ENCODE measurements at regions not wholly inside any gene's neighbourhood (a gene's known extent, or its start where the extent isn't known, plus 50 kb on each side); places are given as distances from the start of the nearest gene placed in this dataset.

DNA sequence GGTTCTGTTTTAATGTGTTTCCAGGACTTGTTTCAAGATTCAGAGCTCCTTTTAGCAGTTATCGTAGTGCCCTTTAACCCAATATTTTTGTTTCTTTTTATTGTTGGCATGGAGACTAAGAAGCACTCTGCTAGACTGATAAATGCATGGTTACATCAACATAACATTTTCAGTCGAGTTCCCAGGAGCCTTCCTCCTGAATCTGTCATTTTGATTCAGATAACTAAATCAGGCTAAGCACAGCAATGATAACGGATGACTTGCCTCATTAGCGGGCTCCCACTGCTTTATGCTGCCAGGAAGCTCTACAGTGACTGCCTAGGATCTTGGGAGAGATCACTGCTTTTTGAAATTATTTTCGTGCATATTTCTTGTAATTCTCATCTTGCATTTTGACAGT, 772.8 kb upstream of the GJE1 start:
- DNase-seq = no peak

DNA sequence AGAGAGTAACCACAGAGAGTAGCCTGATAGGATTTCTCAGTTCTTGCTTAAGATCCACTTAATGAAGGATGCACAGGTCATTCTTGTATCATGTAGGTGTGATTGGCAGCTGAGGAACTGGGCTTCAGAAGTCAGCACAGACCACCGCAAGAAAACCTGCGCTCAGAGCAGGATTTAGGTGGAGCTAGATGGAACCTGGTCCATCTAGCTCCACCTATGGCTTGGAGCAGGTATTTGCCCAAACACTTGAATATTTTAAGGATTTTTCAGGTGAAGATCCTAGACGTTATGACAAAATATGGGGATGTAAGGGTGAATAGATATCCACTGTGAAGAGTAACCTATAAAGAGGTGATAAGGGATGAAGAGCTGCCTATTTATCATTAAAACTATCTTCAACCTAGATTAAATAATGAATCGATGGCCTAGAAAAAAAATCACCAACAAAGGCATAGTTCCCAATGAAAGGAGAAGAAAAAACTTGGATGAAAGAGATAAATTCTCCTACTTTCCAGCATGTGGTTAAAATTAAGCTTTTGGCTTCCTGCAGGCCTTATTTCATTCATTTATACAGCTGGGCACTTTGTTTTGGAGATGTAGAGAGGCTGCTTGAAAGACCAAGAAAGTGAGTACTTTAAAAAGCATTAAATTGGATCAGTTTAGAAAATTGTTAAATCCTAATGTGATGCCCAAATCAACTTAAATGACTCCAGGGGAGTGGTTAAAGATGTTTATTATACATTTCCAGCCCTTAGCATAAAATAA, 778.4 kb upstream of the GJE1 start:
- no peak for DNase-seq

DNA sequence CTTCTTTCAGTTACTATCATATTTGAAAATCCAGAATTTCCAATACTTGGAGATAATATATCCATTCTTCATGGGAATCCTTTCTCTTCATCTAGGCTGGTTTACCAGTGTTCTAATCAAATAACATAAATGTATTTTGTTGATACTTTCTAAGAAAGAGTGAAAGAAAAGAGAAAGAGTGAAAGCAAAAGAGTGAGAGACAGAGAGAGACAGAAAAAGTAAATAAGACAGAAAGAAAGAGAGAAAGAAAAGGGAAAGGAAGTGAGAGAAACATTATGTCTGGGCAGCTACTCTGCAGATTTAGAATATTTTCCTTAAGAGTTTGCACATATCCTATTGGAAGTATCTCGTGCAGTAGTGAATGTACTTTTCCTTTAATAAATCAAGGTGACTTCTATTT, 781.0 kb upstream of the GJE1 start:
- no peak for DNase-seq

DNA sequence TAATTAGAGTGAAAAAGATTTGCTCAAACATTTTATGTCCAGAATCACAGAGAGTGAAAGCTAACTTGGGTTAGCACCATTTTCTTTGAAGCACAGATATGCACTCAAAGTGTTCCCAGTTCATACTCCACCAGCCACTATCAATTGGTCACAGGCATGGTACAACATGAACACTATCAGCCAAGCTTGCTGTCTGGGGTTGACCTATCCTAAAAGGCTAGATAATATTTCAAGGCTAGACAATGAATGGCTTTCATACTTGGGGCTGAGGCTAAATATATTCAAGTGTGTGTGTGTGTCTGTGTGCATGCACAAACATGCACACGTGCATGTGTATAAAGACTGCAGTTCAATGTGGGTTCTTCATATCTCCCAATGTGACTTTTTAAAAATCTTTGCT, 783.0 kb upstream of the GJE1 start:
- DNase-seq = no peak

DNA sequence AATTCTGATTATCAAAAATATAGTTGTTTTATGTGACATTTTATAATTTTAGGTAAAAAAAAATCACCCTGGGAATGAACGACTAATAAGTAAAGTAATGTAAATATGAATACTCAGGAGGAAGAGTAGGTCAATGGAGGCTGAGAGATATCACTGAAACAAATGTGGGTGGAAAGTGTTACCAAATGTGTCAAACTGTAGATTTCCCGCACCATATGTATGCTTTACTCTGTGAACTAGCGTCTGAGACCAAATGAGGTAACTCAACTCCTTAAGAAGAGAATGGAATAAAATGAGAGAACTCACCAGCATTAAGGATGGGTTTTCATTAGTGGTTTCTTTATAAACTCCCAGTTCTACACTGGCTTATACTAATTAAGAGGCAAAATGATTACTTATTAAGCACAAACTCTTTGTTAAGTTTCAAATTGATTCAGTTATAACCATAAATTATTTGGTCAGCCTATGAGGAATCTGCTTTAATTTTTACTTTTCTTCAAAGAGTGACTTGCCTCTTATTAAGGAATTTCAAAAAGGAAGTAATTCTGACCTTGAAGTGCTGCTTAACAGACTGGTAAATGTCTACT, 784.7 kb upstream of the GJE1 start:
- no peak for DNase-seq

DNA sequence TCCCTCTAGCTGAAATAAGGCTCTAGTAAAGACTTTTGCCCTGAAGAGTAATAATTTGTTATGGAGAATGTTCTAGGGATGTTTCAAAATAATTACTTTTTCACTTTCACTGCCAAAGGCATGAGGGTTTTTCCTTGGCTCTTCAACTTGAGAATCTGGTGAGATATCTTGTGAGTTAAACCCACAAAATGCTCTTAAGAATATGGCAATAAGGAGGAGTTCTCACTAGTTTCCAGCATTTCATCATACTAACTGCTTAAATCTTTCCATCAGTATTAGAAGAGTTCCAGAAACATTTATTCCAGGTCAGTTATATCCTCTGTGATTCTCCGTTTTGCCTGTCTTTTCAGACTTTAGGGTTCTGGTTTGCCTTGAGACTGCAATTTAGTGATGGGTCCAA, 785.6 kb upstream of the GJE1 start:
- no peak for DNase-seq

DNA sequence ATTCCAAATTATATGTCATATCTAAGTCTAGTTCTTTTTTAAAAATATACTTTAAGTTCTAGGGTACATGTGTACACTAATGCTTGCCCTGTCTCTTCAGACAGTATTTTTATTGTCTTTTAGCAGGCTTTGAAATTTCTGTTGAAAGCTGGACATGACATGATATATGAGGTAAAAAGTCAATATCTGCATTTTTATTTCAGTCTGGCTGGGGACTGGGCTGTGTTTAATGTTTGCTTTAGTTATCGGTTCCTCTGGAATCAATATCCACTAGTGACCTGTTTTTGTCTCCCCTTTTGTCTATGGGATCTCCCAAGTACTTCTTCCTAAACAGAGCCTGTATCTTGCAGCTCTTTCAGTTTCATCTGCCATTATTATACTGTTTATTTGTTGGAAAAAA, 786.2 kb upstream of the GJE1 start:
- no peak for DNase-seq

DNA sequence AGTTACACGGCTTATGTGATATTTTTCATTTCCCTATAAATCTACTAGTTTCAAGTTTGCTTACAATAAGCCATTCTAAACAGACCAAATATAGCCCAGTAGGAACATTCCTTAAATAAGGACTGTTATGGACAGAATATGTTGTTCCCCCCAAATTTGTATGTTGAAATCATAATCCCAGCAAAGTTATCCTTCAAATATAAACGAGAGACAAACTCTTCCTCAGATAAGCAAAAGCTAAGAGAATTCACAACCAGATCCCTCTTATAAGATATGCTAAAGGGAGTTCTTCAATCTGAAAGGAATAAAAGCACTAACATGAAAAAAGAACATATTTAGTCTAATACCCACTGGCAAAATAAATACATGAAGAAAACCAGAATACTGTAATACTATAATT, 795.5 kb upstream of the GJE1 start:
- DNase-seq = no peak

DNA sequence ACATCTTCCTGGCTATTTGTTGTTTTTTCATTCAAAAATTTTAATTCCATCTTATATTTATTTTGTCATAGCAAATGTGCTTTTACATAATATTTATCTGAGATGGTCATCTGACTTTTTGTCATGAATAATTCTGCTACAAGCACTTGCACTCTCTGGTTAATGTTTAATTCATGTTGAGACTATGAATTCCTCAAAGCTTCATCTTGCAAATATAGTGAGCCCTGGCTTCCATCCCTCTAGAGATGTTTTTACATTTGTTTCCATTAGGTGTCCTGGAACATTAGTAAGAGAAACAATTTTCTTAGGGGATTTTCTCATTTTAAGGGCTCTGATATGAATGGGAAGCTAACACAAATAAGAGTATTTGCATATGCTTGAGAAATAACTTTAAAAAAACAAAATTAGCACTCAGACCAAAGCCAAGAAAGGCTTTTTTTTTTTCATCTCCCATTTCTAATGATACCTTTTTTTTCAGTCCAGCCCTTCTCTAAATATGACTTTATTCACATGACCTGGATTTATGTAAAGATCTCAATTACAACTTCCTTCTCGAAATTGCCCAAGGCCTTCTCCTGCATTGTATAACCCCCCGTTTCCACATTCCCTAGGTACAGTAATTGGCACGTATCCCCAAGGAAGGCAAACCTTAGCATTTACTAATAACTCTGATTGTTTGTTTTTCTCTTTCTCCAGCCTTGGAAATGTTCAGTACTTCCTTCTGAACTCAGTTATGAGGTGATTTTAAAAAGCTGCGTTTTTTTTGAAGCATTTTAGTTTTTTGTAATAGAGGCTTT, 797.0 kb upstream of the GJE1 start:
- DNase-seq = no peak

DNA sequence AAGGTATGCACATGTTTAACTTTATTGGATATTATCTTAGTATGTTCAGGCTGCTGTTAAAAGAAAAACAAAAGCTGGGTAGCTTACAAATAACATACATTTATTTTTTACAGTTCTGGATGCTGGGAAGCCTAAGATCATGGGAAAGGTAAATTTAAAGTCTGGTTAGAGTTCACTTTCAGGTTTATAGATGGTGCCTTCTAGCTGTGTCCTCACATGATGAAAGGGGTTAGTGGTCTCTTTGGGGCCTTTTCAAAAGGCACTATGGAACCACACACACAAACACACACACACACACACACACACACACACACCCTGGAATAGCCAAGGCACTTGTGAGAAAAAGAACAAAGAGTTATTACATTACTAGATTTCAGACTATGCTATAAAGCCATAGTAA, 805.8 kb upstream of the GJE1 start:
- DNase-seq = no peak

DNA sequence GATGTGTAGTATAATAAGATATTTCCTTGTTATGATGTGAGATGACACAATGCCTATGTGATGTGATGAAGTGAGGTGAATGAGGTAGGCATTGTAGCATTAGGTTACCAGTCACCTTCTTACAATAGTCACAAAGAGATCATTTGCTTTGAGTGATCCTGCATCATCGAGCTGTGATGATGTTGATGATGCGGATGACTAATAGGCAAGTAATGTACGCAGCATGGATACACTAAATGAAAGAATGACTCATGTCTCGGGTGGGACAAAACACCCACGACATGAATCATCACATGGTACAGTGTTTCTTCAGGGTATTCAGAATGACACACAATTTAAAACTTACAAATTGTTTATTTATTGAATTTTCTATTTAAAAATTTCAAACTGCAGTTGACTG, 806.3 kb upstream of the GJE1 start:
- DNase-seq = no peak

DNA sequence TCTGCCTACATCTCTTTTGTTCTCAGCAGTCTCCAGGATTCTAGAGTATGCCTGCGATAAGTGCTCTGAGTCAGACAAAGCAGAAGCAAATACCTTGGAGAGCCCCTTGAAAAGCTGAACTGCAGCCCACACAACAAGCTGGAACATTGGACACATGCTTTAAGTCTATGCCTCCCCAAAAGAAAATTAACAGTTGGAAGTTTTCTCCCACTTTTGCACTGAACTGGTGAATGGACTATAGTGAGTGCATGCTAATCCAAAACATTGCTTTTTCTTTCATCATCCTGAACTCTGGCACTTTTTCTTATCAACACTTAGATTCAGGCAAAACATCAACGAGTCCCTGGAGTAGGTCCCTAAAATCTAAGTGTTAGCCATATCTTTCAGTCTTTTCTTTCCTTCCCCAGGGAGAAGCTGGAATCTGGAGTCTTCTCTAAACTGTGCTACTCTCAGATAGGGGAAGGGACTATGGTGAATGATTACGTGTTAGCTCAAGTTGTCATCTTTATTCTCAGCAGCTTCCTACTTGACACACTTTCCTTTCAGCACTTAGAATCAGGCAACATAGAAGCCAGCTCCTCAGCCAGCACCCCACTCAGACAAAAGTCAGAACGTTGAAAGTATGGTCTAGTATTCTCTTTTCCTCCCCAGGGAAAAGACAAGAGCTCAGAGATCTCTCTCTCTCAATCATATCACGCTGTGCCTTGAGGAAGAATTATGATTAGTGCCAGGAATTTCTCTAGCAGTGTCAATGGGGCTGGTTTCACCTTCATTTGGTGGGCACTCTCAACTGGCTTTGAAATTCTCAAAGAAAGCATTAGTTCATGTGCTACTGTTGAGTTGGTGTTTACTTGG, 811.0 kb upstream of the GJE1 start:
- DNase-seq = no peak

DNA sequence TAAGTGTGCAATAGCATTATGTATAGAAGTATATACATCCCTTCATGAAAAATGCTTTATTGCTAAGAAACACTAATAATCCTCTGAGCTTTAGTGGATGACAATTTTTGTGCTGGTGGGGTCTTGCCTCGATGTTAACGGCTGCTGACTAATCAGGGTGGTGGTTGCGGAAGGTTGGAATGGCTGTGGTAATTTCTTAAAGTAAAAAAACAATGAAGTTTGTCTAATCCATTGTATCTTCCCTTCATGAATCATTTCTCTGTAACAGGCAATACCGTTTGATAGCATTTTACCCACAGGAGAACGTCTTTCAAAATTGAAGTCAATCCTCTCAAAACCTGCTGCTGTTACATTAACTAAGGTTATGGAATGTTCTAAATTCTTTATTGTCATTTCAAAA, 816.5 kb upstream of the GJE1 start:
- DNase-seq = no peak

DNA sequence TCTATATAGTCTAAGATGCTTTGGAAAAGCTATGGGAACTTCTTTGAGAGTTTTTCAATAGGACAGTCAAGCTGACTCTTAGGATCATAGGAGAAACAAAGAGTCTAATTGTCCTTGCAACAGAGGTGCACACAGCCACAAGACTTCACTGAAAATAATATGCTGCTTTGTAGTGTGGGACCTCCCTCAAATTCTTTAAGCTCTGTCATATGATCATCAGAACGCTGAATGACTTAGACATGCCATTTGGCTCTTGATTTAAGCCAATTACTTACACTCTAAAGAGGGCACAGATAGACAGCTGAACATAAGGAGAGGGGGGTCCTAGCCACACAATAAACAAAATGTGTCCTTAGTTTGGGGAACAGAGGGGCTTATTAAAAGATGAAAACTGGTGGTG, 818.7 kb upstream of the GJE1 start:
- no peak for DNase-seq

DNA sequence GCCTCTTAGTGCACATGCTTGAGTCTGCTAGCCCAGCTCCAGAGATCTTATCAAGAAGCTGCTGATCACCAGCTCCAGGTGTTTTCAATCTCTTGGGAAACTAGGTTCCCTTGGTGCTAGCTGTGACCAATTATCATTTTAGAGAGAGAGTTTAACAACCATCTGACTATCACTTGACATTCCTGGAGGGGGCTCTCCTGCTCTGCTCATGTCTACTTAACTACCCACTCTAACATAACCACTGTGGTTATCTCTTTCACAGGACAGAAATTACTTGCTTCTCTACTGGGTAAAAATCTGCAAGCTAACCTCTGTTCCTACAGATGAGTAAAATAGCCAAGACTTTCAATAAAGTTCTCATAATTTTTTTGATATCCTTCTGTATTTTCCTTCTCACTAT, 823.4 kb upstream of the GJE1 start:
- DNase-seq = peak in 1 of 2 donors; percentile 40

DNA sequence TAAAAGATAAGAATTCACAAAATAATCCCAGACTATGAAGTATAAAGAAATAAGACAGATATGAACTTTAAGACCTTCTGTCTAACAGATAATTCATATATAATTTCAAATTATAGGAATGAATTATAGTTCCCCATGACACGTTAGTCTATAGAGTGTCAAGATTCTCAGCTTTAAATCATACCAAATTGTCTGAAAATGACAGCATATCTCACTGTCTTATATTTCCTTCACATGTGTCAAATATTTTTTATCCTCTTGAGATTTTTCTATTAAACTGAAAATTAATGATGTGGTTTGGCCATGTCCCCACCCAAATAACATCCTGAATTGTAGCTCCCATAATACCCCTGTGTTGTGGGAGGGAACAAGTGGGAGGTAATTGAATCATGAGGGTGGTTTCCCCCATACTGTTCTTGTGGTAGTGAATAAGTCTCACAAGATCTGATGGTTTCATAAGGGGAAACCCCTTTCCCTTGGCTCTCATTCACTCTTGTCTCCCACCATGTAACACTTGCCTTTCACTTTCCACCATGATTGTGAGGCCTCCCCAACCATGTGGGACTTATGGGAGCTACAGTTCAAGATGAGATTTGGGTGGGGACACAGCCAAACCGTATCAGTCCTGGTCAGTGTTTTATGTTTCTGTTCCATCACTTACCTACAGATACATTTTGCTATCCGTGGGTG, 825.3 kb upstream of the GJE1 start:
- no peak for DNase-seq

DNA sequence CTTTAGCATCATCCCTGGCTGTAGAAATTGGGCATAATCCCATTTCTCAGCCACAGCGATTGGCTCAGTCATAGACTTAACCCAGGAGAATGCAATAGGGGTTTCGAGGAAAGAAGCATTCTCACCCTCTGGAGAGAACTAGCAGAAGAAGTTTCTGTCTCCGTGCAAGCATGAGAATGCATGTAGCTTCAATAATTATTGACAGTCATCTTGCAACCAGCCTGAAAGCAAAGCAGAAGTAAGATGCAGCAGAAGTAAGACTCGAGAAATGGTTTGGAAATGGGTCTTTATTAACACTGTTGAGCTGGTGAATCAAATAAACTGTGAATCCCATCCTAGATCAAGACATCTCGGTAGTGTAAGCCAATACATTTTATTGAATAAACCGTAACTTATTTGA, 828.8 kb upstream of the GJE1 start:
- DNase-seq = no peak

DNA sequence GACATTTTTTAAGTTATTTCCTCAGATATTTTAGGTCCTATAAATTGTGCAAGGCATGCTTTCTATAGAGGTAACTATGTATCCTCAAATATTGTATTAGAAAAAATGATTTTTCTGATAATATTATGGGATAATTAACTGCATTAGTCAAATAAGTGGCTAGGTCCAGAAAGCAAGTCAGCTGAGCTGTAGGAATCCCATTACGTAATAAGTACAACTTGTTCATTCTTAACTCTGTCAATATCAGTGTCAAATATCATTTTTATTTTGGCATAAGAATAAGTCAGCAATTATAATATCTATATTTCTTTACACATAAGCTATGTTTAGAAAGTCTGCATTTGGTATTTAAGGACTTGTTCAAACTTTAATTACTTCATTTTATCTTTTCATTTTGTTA, 830.9 kb upstream of the GJE1 start:
- DNase-seq = no peak

DNA sequence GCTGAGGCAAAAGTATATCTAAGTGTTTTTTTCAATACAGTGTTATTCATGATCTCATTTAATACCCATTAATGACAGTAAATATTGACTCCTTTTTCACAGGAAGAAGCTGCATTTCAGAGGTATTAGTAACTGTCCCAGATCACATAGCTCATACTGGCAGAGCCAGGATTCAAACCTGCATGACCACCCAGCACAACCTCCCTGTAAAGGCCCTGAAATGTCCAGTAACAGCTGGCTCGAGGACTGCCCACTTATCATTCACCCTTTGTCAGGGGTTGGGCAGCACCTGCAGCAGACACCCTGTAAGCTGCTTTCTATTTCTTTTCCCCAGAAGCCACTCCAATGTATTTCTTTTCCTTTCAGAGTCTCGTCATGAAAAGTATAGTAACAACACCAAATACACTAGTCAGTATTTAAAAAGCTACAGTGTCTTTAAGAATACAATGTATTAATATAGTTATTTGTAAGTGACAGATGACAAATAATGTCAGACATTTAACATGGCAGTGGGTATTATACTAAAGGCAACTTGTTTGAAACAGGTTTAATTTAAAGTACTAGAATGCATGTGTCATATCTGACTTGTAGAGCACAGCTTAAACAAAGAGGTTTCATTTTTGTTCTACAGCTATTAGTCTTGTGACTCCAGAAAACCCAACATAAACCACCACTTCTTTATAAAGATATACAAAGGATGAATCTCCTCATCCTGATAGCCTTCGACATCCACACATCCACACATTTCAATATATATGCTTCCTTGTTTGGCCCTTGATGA, 841.6 kb upstream of the GJE1 start:
- DNase-seq = no peak

DNA sequence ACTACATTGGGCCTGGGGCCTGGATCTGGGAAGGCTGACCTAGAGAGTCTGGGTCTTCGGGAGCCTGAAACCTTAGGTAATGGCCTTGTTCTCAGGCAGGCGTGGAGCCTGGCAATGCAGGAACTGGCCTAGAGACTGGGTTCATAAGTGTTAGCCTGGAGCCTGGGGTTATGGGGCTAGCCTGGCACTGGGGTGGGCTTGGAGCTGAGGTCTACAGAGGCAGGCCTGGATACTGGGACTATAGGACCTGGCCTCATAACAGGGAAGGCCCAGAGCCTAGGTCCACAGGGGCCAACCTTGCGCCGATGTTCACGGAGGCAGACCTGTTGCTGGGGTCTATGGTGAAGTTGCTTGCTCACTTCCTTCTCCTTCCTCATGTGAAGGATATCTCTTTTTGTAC, 843.8 kb upstream of the GJE1 start:
- no peak for DNase-seq

DNA sequence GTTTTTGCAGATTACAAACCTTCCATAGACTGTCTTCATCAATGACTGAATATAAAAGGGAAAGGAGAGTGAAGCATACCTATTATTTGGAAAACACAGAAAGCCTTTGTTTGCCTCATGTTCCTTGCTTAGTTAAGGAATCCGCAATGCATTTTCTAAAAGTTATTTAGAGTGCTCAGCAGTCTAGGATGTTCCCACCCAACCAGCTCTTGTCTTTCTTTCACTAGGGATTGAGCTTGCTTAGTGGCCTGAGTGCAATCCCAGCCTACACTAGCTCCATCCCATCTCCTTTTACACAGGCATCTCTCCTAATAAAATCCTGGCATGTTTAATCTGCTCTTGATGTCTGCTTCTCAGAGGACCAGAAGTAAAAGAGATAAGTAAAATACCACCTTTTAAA, 850.5 kb upstream of the GJE1 start:
- no peak for DNase-seq

DNA sequence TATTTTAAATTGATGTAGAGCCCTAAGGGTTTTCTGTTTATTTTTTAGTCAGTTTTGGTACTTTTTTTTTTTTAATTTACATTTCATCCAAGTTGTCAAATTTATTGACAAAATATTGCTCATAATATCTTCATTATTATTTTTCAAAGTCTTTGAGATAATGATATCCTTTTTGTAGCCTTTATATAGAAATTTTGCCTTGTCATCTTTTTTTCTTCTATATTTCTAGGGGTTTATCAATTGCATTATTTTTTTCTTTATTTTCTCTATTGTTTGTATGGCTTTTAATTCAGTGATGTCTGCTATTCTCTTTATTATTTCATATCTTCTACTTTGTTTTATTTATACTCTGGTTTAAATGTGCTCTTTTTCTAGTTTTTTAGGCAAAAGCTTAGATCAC, 863.0 kb upstream of the GJE1 start:
- DNase-seq = no peak
